ENCODE measurements at regions not wholly inside any gene's neighbourhood (a gene's known extent, or its start where the extent isn't known, plus 50 kb on each side); places are given as distances from the start of the nearest gene placed in this dataset.

GRCh38 chr5:141734501-141735229 is 52.6 kb upstream of the ARAP3 start:
- Histone ChIP-seq H3K27me3 (no peaks in the 10 kb centered on the region), H3K27ac (no peak overlapping the region), H3K36me3 (no peaks in the 10 kb centered on the region), H3K9me3 (no peaks in the 10 kb centered on the region), H3K4me1 (ENCODE audit: insufficient read depth) (no peaks in the 10 kb centered on the region), H3K4me3 (no peak overlapping the region)
- intact Hi-C loops (cut with DNase I), result no loop called here
- peak in 2 of 5 donors; percentile 19 to 38 for DNase-seq
- WGBS, 3 donors, result 46 to 54% (median 53%) methylated on average over 4 of the region's 4 CpGs
- TF ChIP-seq EP300 (IDR thresholded peaks at IDR 0.05) (no peak), CTCF (IDR thresholded peaks at IDR 0.05) (no peak), POLR2A (IDR thresholded peaks at IDR 0.05) (no peak)

- no peak overlapping the region for H3K27ac ChIP-seq
- no peak overlapping the region for H3K4me3 ChIP-seq
- 63 to 84% (median 72%) methylated on average over 2 of the region's 2 CpGs for WGBS, 3 donors
- TF ChIP-seq CTCF (IDR thresholded peaks at IDR 0.05) (no peak), EP300 (IDR thresholded peaks at IDR 0.05) (no peak), POLR2A (IDR thresholded peaks at IDR 0.05) (no peak)
- no peaks in the 10 kb centered on the region for H3K27me3 ChIP-seq
- H3K9me3 ChIP-seq, result no peaks in the 10 kb centered on the region
- no peaks in the 10 kb centered on the region for H3K4me1 ChIP-seq (ENCODE audit: insufficient read depth)
- DNase-seq, result no peak
- intact Hi-C loops (cut with DNase I), result no loop called here
- H3K36me3 ChIP-seq, result no peaks in the 10 kb centered on the region
Observed at GRCh38 chr5:141733198-141733597, 51.2 kb upstream of the ARAP3 start.

DNA sequence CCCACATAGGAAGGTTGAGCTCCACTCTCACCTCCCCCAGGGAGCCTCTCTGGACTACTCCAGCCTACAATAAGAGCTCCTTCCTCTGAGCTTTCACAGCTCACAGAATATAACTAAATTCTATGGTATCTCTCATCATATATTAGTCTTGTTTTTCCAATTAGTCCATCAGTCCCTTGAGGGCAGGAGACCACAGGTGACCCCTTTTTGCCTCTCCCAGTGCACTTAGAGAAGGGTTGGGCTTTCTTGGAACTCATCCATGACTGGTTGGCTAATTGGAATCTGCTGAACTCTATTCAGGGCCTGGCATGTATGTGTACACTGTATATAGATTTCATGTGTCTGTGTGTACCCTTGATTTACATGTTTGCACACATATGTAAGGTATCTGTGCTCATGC is 50.4 kb upstream of the ARAP3 start:
- intact Hi-C loops (cut with DNase I), result no loop called here
- no peak for DNase-seq
- Histone ChIP-seq H3K4me3 (no peak overlapping the region), H3K36me3 (no peaks in the 10 kb centered on the region), H3K27me3 (no peaks in the 10 kb centered on the region), H3K9me3 (no peaks in the 10 kb centered on the region), H3K27ac (no peak overlapping the region), H3K4me1 (ENCODE audit: insufficient read depth) (no peaks in the 10 kb centered on the region)
- no peak for TF ChIP-seq CTCF (IDR thresholded peaks at IDR 0.05)
